ENCODE measurements at regions not wholly inside any gene's neighbourhood (a gene's known extent, or its start where the extent isn't known, plus 50 kb on each side); places are given as distances from the start of the nearest gene placed in this dataset.
"Not testable (repeated sequence)": the region's sequence is repeated elsewhere in the genome, so short reads cannot be mapped to it uniquely, and the experiment has no call there.

DNA sequence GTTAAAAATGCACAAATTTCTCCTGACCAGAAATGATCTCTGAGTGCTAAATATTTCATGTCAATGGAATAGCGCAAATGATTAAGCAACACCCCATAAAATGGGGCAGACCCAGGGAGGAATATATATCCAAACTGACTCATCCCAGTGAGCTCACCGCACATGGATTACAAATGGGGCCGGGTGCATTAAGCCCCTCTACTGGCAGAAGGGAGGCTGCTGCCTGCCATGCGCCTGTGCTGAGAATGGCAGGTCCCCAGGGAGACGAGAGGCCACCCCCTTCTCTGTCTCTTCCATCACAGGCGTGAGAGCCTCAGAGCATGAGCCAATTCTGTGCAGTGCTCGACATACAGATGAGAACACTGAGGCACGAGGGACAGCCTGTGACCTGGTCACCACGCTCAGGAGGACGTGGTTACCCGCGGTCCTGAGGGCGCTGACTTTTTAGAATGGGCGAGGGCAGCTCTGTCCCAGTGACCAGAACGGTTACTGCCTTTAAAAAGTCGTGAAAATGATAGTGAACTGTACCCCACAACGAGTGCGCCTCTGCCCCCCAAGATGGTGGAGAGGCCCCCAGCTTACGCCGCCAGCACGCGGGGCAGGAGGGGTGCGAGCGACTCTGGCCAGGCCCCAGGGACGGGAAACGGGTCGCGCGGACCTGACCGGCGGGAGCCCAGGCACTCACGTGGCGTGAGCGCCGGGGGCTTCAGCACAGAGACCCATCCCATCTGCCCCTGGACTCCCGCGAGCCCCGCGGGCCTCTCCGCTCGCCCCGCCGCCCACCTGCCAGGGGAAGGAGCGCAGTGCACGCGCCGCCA is 130.2 kb upstream of the ALDH3B2 start:
- not testable (repeated sequence) for DNase-seq (ENCODE audit: low read depth)

GRCh38 chr11:67803519-67803918 is 129.1 kb upstream of the ALDH3B2 start:
- DNase-seq (ENCODE audit: low read depth) = not testable (repeated sequence)

DNA sequence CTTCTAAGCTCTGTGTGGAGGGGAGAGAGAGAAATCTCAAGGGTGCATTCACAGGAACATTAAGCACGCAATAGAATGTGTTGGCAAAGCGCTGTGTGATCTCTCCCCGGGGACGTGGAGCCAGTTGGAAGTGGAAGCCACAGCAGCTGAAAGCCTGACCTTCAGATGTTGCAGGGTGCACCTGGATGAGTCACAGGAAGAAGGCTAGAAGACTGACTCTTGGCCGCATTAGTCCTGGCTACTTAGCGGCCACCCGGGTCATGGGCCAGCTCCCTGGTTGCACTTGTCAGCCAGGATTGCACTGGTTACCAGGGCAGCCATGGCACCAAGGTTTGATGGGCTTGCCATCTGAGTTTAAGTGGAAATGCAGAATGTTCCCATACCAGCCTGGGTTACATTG is 128.6 kb upstream of the ALDH3B2 start:
- DNase-seq (ENCODE audit: low read depth) = not testable (repeated sequence)

DNA sequence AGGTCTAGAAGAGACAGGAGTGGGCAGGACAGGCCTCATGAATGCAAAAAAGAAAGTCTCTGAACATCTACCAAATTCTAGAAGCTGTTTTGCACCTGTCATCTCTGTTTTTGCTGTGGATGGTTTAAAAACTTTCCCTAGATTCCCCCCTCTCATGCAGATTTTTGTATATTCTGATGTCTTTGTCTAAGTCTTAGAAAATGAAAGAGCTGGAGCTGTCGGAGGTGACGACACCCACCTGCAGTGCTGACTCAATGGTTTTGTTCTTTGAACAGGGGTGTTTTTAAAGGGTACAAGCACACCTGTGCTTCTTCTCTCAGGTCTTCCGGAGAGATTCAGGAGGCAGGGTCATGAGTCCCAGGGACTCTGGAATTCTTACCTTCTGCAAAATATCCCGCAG is 128.2 kb upstream of the ALDH3B2 start:
- not testable (repeated sequence) for DNase-seq (ENCODE audit: low read depth)

DNA sequence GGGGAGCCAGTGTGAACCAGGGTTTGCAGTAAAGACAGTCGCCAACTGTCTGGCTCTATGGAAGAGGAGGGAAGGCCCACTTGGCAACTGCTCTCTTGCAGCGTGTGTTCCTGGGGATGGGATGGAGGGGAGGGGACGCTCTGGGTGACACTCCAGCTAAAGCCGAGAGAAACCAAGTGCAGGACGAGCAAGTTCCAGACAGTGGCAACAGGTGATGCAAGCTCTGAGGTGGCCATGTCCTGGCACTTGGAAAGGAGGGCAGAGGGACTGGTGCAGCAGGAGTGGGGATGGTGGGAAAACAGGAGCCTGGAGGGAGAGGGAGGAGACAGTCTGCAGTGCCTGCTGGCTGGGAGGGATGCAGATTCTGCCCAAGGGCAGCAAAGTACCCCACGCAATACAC is 127.0 kb upstream of the ALDH3B2 start:
- not testable (repeated sequence) for DNase-seq (ENCODE audit: low read depth)

DNA sequence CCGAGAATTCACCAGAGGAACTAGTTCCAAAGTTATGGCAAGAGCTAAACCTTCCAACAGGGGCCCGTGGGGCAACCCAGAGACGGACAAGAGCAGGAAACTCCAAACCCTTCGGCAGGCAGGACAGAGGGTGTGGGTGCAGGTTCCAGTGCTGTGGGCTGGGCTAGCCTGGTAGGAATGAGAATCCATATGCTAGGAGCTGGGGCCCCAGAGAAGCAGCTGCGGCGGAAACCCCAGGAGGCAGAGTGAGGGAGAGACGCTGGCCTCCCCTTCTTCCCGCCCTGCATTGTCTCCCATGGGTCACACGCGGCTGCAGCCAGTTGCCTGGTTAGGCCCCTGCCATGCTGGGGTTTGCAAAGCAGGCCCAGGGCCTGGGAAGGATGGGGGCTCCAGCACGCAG is 126.2 kb upstream of the ALDH3B2 start:
- DNase-seq (ENCODE audit: low read depth) = not testable (repeated sequence)

- not testable (repeated sequence) for DNase-seq (ENCODE audit: low read depth)
These were observed 125.4 kb upstream of the ALDH3B2 start for GRCh38 chr11:67799808-67800207.

GRCh38 chr11:67797726-67798521 is 123.5 kb upstream of the ALDH3B2 start:
- DNase-seq (ENCODE audit: low read depth) = not testable (repeated sequence)

GRCh38 chr11:67795746-67796145 is 121.3 kb upstream of the ALDH3B2 start:
- no peak for DNase-seq (ENCODE audit: low read depth)

- DNase-seq (ENCODE audit: low read depth) = not testable (repeated sequence)
These were observed 119.3 kb upstream of the ALDH3B2 start for GRCh38 chr11:67793750-67794149.

DNA sequence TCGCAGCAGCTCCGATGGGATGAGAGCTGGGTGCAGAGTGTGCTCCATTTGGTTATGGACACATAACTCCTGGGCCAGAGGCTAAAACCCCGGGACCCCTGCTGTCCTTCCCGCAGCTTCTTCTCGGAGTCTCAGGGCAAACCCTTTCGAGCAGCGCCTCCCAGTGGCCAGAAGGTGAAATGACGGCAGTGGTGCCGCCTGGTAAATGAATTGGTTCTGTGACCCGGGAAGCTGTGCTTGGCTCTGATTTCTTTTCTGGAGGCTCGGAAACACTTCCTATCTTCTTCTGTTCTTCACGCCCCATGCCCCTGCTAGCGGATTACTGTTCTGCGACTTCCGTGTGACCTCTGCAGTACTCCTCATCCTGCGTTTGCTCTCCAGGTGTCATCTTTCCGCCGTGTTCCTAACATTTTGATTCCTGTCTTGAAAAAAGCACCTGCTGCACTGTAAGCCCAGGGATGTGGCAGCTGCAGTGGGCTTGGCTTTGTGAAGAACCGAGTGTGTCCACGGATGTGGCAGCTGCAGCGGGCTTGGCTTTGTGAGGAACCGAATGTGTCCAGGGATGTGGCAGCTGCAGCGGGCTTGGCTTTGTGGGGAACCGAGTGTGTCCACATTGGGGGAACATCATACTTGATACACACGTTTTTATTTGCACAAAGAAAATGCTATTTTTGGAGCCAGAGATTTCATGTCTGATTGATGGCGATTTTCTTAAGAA is 118.0 kb upstream of the ALDH3B2 start:
- DNase-seq (ENCODE audit: low read depth) = not testable (repeated sequence)

DNA sequence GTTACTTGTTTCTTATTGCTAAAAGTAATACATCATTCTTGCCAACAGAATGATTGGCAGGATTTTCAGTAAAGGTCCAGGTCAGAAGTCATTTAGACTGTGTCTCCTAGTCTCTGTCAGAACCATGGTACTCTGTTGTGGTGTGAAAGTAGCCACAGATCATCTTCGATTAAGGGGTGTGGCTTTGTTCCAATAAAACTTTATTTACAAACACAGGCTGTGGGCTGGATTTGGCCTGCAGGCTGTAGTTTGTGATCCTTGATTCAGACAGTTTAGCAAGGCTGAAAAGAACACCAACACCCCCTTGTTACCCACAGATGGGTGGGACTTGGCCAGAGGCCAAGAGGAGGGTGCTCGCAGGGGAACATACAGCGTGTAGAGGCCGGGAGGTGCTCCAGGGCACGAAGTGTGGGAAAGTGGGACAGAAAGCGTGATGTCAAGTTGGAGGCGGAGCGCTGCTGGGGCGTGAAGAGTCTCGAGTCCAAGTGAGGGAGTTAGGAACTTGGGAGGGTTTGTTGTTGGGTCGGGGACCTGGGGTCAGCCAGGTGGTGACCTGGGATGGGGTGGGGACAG is 117.3 kb upstream of the ALDH3B2 start:
- not testable (repeated sequence) for DNase-seq (ENCODE audit: low read depth)

DNA sequence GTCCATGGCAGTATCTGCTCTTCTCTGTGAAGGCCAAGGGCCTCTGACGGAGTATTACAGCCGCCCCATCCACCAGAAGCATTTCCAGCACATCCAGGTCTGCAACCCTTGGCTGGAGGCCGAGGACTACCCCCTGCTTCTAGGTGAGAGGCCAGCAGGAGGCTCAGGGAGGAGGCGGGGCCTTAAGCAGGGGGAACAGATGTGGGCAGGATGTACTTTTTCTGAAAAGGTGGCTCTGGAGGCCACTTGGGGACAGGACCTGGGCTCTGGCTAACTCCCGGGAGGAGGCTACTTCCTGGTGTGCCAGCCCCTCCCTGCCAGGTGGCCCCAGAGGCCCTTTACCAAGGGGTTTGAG is 113.9 kb upstream of the ALDH3B2 start:
- DNase-seq (ENCODE audit: low read depth) = not testable (repeated sequence)

DNA sequence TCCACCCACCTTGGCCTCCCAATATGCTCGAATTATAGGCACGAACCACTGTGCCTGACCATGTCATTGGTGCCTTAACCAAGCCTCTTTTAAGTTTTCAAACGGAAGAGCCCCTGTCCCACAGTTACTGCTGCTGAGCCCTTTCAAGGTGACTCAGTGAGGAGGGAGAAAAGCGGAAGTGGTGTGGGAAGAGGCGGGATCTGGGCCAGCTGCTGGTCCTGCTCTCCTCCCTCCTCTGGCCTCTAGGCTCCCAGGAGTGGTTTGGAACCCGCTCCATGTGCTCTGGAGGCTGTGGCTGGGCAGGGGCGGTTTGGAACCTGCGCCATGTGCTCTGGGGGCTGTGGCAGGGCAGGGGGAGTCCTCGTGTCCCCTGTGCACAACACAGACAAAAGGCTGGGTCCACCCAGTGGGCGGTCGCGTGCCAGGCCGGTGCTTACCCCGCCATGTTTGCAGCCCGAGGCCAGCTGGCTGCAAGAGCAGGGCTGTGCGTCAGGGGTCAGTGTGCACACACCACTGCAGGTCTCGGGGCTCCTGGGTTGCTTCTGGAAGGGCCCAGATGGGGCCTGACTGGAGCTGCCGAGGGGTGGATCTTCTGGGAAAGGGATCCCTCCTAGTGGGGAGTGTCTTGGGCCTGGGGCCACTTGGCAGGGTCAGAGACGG is 113.4 kb upstream of the ALDH3B2 start:
- DNase-seq (ENCODE audit: low read depth) = not testable (repeated sequence)

DNA sequence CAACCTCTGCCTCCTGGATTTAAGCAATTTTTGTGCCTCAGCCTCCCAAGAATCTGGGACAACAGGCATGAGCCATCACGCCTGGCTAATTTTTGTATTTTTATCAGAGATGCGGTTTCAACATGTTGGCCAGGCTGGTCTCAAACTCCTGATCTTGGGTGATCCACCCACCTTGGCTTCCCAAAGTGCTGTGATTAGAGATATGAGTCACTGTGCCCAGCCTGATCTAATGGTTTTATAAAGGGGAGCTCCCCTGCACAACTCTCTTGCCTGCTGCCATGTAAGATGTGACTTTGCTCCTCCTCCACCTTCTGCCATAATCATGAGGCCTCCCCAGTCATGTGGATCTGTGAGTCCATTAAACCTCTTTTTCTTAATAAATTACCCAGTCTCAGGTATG is 107.5 kb upstream of the ALDH3B2 start:
- not testable (repeated sequence) for DNase-seq (ENCODE audit: low read depth)

DNA sequence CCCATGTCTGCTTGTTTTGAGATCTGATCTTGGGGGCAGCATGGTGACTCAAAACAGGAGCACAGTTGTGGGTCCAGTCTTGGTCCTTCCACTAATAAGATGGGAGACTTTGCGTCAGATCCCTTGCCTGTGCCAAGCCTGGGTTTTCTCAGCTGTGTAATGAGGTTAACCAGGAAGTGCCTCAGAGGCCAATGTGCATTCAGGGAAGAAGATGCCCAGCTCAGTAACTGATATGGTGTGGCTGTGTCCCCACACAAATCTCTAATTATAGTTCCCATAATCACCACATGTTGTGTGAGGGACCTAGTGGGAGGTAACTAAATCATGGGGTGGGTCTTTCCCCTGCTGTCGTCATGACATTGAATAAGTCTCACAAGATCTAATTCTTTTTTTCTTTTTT is 107.1 kb upstream of the ALDH3B2 start:
- not testable (repeated sequence) for DNase-seq (ENCODE audit: low read depth)

GRCh38 chr11:67780056-67780455 is 105.6 kb upstream of the ALDH3B2 start:
- no peak for DNase-seq (ENCODE audit: low read depth)

DNA sequence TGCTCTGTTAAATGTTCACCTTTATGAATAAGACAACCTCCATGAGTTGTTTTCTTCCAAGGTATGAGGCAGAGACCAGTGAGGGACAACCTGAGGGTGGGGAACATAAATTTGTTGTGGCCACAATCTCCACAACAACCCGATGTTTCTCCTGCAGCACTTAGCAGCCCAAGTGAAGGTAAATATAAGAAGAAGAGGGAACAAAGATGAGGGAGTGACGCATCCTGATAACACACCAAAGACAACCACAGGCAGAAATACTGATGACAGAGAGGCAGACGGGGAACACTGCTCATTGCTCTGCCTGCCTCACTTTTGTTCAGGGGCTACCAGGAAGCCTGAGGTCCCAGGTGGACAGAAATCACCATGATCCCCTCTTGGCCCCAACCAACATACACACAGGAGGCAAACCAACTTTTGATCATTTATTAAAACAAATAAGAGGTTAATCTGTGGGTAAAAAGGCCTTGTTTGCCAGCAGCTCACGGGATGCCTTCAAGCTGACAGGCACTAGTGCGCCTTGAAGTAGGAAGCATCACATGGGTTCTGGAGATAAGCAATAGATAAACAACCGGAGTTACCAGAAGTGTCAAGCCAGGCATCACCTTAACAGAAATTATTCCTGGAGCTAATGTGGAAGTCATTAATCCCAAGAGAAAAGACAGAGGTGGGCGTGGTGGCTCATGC is 104.9 kb upstream of the ALDH3B2 start:
- not testable (repeated sequence) for DNase-seq (ENCODE audit: low read depth)

GRCh38 chr11:67776852-67777520 is 102.6 kb upstream of the ALDH3B2 start:
- no peak for DNase-seq (ENCODE audit: low read depth)

GRCh38 chr11:67774175-67774574 is 99.8 kb upstream of the ALDH3B2 start:
- not testable (repeated sequence) for DNase-seq (ENCODE audit: low read depth)
